Umbilical cord (tissue), 1 donor: ENCODE measurements at regions not wholly inside any gene's neighbourhood (a gene's known extent, or its start where the extent isn't known, plus 50 kb on each side); places are given as distances from the start of the nearest gene placed in this dataset.
A peak's percentile ranks its signal among the peaks of the same experiment; 100 is the strongest.

Experiments
- DNase-seq: peaks from one replicate; pipeline ENCODE4 v3.0.0-alpha.2; 2015; ENCODE audit warnings: low spot score

GRCh38 chr5:26231316-26231715, 807.1 kb downstream of the CDH9 start:
- DNase-seq, result no peak

- no peak for DNase-seq
Observed at GRCh38 chr5:26229848-26230247, 808.5 kb downstream of the CDH9 start.

GRCh38 chr5:26227245-26227644, 811.1 kb downstream of the CDH9 start:
- DNase-seq, result no peak

GRCh38 chr5:26205121-26205520, 833.3 kb downstream of the CDH9 start:
- DNase-seq, result no peak

- DNase-seq, result no peak
Observed at GRCh38 chr5:26193626-26194025, 844.8 kb downstream of the CDH9 start.

- no peak for DNase-seq
Observed at GRCh38 chr5:26192486-26192885, 845.9 kb downstream of the CDH9 start.

GRCh38 chr5:26181582-26181981, 856.8 kb downstream of the CDH9 start:
- no peak for DNase-seq

GRCh38 chr5:26148569-26149107, 889.7 kb downstream of the CDH9 start:
- DNase-seq, result no peak

- no peak for DNase-seq
Observed at GRCh38 chr5:26143259-26143658, 895.1 kb downstream of the CDH9 start.

GRCh38 chr5:26121338-26121737, 917.0 kb downstream of the CDH9 start:
- DNase-seq, result no peak

- no peak for DNase-seq
Observed at GRCh38 chr5:26104175-26104574, 934.2 kb downstream of the CDH9 start.

- no peak for DNase-seq
Observed at GRCh38 chr5:26060212-26060611, 978.2 kb downstream of the CDH9 start.

- no peak for DNase-seq
Observed at GRCh38 chr5:26054594-26054993, 983.8 kb downstream of the CDH9 start.

GRCh38 chr5:26034813-26035212, 1003.6 kb downstream of the CDH9 start:
- DNase-seq, result no peak

GRCh38 chr5:26031481-26031880, 1006.9 kb downstream of the CDH9 start:
- no peak for DNase-seq

GRCh38 chr5:26026044-26026443, 1012.3 kb downstream of the CDH9 start:
- DNase-seq, result no peak

GRCh38 chr5:26024774-26025173, 1013.6 kb downstream of the CDH9 start:
- no peak for DNase-seq

GRCh38 chr5:26023361-26023760, 1015.0 kb downstream of the CDH9 start:
- DNase-seq, result no peak

GRCh38 chr5:26014206-26014605, 1024.2 kb downstream of the CDH9 start:
- DNase-seq, result no peak

GRCh38 chr5:26012078-26012477, 1026.3 kb downstream of the CDH9 start:
- DNase-seq, result no peak

GRCh38 chr5:26009742-26010141, 1028.6 kb downstream of the CDH9 start:
- peak; percentile 1 for DNase-seq

- DNase-seq, result no peak
Observed at GRCh38 chr5:26003966-26004365, 1034.4 kb downstream of the CDH9 start.

- no peak for DNase-seq
Observed at GRCh38 chr5:25995209-25995608, 1043.2 kb downstream of the CDH9 start.

- no peak for DNase-seq
Observed at GRCh38 chr5:25993701-25994100, 1044.7 kb downstream of the CDH9 start.
